Ovary (tissue), 3 donors: ENCODE measurements at regions not wholly inside any gene's neighbourhood (a gene's known extent, or its start where the extent isn't known, plus 50 kb on each side); places are given as distances from the start of the nearest gene placed in this dataset.

ENCODE experiments used
- EP300 ChIP-seq: sonication (generic); formaldehyde crosslinking; IDR thresholded peaks from one replicate; pipeline ENCODE4 v1.6.1; 2017; ENCODE audit warnings: antibody characterized with exemption
- POLR2A ChIP-seq: fragments of 450-650 bp; IDR thresholded peaks from one replicate; pipeline ENCODE4 v1.6.1; 2017; ENCODE audit warnings: antibody characterized with exemption, mild to moderate bottlenecking, moderate library complexity
- TF ChIP-seq, protein P1 (sequence below), 3 donors: fragments of 450-650 bp in 2 of 3; fragments of 200-600 bp in 1 of 3; IDR thresholded peaks; one replicate each; pipeline versions ENCODE4 v1.5.1 to v1.8.0; 2016 to 2022; ENCODE audit warnings: antibody characterized with exemption in 3 of 3, mild to moderate bottlenecking in 1 of 3
- donor health status: DM: no; HTN: no; CAD: no.

DNA sequence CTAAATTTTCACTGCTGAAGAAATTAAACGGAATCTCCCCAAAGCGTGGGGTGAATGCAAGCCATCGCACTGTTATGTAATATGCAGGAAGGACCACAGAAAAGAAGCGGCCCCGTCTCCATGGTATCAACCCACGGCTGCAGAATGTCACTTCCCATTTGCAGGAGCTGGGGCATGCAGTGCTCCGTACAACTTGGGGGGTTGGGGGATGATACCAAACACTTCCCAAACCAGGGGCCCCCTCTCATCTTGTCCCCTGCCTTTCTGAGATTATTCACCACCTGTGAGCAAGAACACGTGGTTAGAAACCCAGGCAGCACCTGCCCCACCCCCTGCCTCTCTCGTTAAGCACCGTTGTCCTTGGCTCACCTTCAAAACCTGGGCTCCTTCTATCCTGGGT, 505.1 kb upstream of the TMEM132C start:
- TF ChIP-seq, protein P1, sequence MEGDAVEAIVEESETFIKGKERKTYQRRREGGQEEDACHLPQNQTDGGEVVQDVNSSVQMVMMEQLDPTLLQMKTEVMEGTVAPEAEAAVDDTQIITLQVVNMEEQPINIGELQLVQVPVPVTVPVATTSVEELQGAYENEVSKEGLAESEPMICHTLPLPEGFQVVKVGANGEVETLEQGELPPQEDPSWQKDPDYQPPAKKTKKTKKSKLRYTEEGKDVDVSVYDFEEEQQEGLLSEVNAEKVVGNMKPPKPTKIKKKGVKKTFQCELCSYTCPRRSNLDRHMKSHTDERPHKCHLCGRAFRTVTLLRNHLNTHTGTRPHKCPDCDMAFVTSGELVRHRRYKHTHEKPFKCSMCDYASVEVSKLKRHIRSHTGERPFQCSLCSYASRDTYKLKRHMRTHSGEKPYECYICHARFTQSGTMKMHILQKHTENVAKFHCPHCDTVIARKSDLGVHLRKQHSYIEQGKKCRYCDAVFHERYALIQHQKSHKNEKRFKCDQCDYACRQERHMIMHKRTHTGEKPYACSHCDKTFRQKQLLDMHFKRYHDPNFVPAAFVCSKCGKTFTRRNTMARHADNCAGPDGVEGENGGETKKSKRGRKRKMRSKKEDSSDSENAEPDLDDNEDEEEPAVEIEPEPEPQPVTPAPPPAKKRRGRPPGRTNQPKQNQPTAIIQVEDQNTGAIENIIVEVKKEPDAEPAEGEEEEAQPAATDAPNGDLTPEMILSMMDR (IDR thresholded peaks at IDR 0.05): no peak
- TF ChIP-seq EP300: no peak
- TF ChIP-seq POLR2A: no peak
